ENCODE measurements at regions not wholly inside any gene's neighbourhood (a gene's known extent, or its start where the extent isn't known, plus 50 kb on each side); places are given as distances from the start of the nearest gene placed in this dataset.

DNA sequence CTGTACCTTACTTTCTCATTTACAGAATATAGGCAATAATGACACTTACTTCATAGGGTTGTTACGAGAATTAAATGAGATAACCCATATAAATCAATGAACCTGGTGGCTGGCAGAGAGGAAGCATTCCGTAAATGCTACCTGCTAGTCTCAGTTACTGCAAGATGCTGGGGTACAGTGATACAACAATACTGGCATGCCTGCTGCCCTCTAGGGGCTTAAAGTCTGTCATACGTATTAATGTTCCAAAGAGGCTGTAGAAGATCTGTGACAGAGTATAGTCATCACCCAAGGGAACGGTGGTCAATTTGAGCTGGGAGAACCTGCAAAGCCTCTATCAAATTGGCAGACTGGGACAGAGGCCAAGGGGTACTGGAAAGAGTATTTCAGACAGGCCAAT, 421.5 kb downstream of the GPAM start:
- DNase-seq (ENCODE audit: low read depth) = no peak
- no peak overlapping the region for H3K4me3 ChIP-seq (ENCODE audit: low read depth, low read length)
- TF ChIP-seq, protein P1, sequence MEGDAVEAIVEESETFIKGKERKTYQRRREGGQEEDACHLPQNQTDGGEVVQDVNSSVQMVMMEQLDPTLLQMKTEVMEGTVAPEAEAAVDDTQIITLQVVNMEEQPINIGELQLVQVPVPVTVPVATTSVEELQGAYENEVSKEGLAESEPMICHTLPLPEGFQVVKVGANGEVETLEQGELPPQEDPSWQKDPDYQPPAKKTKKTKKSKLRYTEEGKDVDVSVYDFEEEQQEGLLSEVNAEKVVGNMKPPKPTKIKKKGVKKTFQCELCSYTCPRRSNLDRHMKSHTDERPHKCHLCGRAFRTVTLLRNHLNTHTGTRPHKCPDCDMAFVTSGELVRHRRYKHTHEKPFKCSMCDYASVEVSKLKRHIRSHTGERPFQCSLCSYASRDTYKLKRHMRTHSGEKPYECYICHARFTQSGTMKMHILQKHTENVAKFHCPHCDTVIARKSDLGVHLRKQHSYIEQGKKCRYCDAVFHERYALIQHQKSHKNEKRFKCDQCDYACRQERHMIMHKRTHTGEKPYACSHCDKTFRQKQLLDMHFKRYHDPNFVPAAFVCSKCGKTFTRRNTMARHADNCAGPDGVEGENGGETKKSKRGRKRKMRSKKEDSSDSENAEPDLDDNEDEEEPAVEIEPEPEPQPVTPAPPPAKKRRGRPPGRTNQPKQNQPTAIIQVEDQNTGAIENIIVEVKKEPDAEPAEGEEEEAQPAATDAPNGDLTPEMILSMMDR (IDR thresholded peaks at IDR 0.05; ENCODE audit: control insufficient read depth, extremely low read depth, insufficient read depth) = 0 out of 2 replicates have a peak, but pooled peaks have one; percentile 10

DNA sequence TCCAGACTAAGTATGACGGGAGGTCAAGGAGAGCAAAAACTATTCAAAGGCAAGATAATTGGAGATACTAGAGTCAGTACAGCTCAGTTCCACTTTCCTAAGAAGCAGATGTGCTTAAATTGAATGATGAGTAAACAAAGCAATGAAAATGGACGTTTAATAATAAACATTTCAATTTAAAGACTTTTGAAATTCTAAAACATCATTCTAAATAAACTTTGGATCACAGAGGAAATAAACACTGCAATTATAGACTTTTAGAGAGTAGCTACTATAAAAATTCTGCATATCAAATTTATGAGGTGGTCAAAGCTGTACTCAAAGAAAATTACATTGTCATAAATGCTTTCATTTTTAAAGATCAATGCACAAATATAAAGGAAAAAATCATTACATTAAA, 418.3 kb downstream of the GPAM start:
- TF ChIP-seq, protein P1 (IDR thresholded peaks at IDR 0.05; ENCODE audit: control insufficient read depth, extremely low read depth, insufficient read depth) = no peak
- no peak for DNase-seq (ENCODE audit: low read depth)
- no peak overlapping the region for H3K4me3 ChIP-seq (ENCODE audit: low read depth, low read length)

DNA sequence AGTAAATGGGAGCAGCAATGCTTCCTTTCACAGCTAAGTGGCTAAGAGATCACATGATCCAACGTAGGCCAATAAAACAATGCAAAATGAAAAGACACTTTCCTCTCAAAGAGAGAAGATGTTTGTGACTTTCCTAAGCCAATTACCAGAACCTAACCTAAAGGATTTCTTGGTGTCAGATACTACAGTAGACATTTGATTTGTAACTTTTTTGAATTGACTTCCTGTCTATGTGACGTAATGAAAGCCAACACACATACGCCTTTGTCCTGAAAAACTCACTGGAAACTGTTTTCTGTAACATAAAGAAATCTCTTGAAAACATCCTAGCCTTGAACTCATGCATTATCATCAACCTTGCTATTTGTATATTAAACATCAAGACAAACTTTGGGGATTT, 417.1 kb downstream of the GPAM start:
- no peak for DNase-seq (ENCODE audit: low read depth)
- H3K4me3 ChIP-seq (ENCODE audit: low read depth, low read length) = no peak overlapping the region
- TF ChIP-seq, protein P1 (IDR thresholded peaks at IDR 0.05; ENCODE audit: control insufficient read depth, extremely low read depth, insufficient read depth) = no peak

DNA sequence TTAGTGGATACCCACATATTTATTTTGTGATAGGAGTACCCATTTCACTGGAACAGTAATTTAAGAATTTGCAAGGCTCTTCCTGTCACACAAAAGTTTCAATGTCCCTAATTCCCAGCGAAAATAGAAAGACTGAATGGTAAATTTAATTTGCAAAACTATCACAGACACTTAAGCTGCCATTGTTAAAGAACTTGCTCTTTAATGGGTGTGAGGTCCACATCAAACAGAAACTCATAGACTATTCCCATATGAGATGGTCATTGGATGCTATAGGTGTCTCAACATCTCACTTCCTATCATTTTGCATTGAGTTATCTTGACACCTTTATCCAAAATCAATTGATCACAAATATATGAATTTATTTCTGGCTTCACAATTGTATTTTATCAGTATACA, 415.9 kb downstream of the GPAM start:
- no peak for DNase-seq (ENCODE audit: low read depth)
- TF ChIP-seq, protein P1 (IDR thresholded peaks at IDR 0.05; ENCODE audit: control insufficient read depth, extremely low read depth, insufficient read depth) = no peak
- H3K4me3 ChIP-seq (ENCODE audit: low read depth, low read length) = no peak overlapping the region

DNA sequence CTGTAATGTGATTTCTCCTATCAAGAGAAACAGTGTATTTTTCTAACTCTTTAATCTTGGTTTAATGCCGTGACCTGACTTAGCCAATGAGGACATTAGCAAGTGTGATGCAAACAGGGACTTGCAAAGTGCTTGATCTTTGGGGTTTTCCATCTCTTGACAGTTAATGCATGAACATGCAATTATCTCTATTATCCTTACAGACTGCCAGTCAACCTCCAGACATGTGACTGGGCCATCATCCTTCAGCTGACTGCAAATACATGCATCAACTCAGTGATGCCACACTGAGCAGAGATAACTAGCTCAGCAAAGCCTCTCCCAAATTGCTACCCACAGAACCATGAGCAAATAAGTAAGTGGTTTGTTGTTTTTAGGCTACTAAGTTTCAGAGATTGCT, 409.6 kb downstream of the GPAM start:
- H3K4me3 ChIP-seq (ENCODE audit: low read depth, low read length) = no peak overlapping the region
- DNase-seq (ENCODE audit: low read depth) = no peak
- TF ChIP-seq, protein P1 (IDR thresholded peaks at IDR 0.05; ENCODE audit: control insufficient read depth, extremely low read depth, insufficient read depth) = no peak

DNA sequence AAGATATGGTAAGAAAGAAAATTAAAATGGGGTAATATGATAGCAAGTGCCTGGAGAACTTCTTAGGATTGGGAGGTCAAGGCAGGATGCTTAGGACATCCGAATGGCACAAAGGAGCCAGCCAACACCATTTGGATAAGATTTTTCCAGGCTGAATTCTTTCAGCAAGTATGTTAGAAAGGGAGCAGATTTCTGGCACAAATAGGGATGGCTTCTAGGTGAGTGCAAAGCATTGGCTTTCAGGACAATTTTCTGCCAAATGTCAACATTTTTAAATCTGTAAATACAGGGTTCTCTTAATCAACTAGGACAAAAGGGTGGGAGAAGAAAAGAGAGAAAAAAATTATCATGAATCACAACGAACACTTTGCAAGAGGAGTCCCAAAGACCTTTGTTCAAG, 409.1 kb downstream of the GPAM start:
- H3K4me3 ChIP-seq (ENCODE audit: low read depth, low read length) = no peak overlapping the region
- TF ChIP-seq, protein P1 (IDR thresholded peaks at IDR 0.05; ENCODE audit: control insufficient read depth, extremely low read depth, insufficient read depth) = no peak
- DNase-seq (ENCODE audit: low read depth) = no peak

DNA sequence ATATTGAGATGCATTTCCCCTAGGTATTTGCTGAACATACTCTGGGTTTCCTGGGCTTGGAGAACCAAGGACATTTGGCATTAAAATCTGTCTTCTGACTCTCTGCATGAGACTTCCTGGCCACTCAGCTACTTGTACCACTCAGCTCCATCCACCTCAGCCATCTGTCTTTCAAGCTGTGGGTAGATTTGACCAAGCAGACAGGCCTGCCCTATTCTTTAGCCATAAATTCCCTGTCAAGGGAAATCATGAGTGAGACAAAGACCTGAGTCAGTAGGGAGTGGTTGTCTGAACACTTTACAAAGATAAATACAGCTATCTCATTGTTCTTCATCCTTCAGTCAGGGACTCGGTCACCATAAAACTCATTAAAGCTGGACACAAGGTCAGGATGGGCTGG, 399.1 kb downstream of the GPAM start:
- DNase-seq (ENCODE audit: low read depth) = no peak
- TF ChIP-seq, protein P1 (IDR thresholded peaks at IDR 0.05; ENCODE audit: control insufficient read depth, extremely low read depth, insufficient read depth) = no peak
- H3K4me3 ChIP-seq (ENCODE audit: low read depth, low read length) = no peak overlapping the region

Measured in LNCaP clone FGC (cell line).